HCT116 (cell line): ENCODE measurements at regions not wholly inside any gene's neighbourhood (a gene's known extent, or its start where the extent isn't known, plus 50 kb on each side); places are given as distances from the start of the nearest gene placed in this dataset.

ENCODE experiments used
- ELF1 ChIP-seq: IDR thresholded peaks from 2 replicates; pipeline ENCODE4 v1.6.1; 2012; ENCODE audit warnings: low read depth, borderline replicate concordance
- JUND ChIP-seq: IDR thresholded peaks from 2 replicates; pipeline ENCODE4 v1.6.1; 2012
- TCF7L2 ChIP-seq: IDR thresholded peaks from 2 replicates; pipeline ENCODE4 v1.7.0; 2011; ENCODE audit warnings: borderline replicate concordance, inconsistent platforms; ENCODE audit not compliant: insufficient read depth, insufficient read length; ENCODE audit errors: extremely low read depth
- ZNF274 ChIP-seq: fragments of 200-500 bp; sonication (Bioruptor generic); IDR thresholded peaks from 2 replicates; pipeline ENCODE4 v1.6.1; 2014; ENCODE audit warnings: mild to moderate bottlenecking, low read depth, low read length, inconsistent platforms
- TF ChIP-seq, protein P1 (sequence below), 3 experiments: fragments of 200-600 bp in 1 of 3; sonication (generic) in 1 of 3; IDR thresholded peaks in 2 of 3; conservative IDR thresholded peaks in 1 of 3; 2 replicates each; pipeline ENCODE4 v1.5.1; 2012 to 2017; ENCODE audit warnings: low read depth in 2 of 3, low read length in 2 of 3, antibody characterized with exemption in 1 of 3, borderline replicate concordance in 1 of 3, control low read depth in 1 of 3, mild to moderate bottlenecking in 1 of 3, mixed read lengths in 1 of 3, mixed run types in 1 of 3, moderate library complexity in 1 of 3; ENCODE audit not compliant: insufficient read depth in 1 of 3

DNA sequence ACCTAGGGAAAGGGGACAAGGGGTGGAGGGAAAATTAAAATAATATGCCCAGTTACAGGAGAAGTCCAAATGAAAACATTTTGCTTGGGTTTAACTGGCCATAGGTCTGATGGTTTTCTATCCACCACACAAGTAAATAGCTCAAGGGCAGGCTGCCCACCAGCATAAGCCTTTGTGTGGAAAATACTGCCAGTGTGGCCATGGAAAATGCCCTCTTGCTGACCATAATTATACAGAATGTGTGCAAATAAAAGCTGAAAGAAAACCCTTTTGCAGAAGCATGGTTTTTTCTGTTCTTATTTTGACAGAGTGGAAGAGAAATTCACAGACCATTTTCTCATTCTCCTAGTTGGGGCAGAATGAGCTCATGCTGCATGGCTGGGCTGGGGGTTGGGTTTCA, 111.3 kb upstream of the SIX2 start:
- no peak for TF ChIP-seq TCF7L2
- TF ChIP-seq, protein P1, sequence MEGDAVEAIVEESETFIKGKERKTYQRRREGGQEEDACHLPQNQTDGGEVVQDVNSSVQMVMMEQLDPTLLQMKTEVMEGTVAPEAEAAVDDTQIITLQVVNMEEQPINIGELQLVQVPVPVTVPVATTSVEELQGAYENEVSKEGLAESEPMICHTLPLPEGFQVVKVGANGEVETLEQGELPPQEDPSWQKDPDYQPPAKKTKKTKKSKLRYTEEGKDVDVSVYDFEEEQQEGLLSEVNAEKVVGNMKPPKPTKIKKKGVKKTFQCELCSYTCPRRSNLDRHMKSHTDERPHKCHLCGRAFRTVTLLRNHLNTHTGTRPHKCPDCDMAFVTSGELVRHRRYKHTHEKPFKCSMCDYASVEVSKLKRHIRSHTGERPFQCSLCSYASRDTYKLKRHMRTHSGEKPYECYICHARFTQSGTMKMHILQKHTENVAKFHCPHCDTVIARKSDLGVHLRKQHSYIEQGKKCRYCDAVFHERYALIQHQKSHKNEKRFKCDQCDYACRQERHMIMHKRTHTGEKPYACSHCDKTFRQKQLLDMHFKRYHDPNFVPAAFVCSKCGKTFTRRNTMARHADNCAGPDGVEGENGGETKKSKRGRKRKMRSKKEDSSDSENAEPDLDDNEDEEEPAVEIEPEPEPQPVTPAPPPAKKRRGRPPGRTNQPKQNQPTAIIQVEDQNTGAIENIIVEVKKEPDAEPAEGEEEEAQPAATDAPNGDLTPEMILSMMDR (IDR thresholded peaks at IDR 0.05 in 2 of 3, conservative IDR thresholded peaks at IDR 0.05 in 1 of 3; ENCODE audit: borderline replicate concordance in 1 of 3, insufficient read depth in 1 of 3, low read depth in 2 of 3, low read length in 2 of 3): no peak
- no peak for TF ChIP-seq JUND
- no peak for TF ChIP-seq ELF1
- no peak for TF ChIP-seq ZNF274
